ENCODE measurements at regions not wholly inside any gene's neighbourhood (a gene's known extent, or its start where the extent isn't known, plus 50 kb on each side); places are given as distances from the start of the nearest gene placed in this dataset.

DNA sequence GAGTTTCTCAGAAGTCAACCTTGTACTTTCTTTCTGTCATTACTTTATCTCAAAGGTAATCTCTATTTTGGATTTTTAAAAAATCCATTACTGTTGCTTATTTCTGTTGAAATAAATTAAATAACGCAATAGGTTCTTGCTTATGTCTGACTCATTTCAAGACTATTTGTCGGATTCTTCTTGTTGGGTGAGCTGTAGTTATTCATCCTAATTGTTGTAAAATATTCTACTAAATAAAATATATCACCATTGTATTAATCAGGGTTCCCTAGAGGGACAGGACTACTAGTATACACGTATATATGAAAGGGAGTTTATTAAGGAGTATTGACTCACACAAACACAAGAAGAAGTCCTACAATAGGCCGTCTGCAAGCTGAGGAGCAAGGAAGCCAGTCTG lies 403.9 kb upstream of the CYRIA start:
- TF ChIP-seq, protein P1, sequence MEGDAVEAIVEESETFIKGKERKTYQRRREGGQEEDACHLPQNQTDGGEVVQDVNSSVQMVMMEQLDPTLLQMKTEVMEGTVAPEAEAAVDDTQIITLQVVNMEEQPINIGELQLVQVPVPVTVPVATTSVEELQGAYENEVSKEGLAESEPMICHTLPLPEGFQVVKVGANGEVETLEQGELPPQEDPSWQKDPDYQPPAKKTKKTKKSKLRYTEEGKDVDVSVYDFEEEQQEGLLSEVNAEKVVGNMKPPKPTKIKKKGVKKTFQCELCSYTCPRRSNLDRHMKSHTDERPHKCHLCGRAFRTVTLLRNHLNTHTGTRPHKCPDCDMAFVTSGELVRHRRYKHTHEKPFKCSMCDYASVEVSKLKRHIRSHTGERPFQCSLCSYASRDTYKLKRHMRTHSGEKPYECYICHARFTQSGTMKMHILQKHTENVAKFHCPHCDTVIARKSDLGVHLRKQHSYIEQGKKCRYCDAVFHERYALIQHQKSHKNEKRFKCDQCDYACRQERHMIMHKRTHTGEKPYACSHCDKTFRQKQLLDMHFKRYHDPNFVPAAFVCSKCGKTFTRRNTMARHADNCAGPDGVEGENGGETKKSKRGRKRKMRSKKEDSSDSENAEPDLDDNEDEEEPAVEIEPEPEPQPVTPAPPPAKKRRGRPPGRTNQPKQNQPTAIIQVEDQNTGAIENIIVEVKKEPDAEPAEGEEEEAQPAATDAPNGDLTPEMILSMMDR (IDR thresholded peaks at IDR 0.05): no peak
- TF ChIP-seq POLR2A (IDR thresholded peaks at IDR 0.05): no peak

Data from testis (tissue), 2 donors.